Smooth muscle cell (in vitro differentiated cells): ENCODE measurements at regions not wholly inside any gene's neighbourhood (a gene's known extent, or its start where the extent isn't known, plus 50 kb on each side); places are given as distances from the start of the nearest gene placed in this dataset.

ENCODE experiments used
- DNase-seq: peaks from one replicate; lab custom pipeline; 2025; ENCODE audit not compliant: unreplicated experiment; lab: John Stamatoyannopoulos, UW
- H2AFZ ChIP-seq: fragments of 200-600 bp; sonication (generic); 2 replicates; pipeline ENCODE4 v1.6.0; 2016; ENCODE audit warnings: antibody characterized with exemption, low read depth, mild to moderate bottlenecking
- H3F3A ChIP-seq: fragments of 200-600 bp; sonication (generic); 2 replicates; pipeline ENCODE4 v1.6.0; 2017; ENCODE audit warnings: antibody characterized with exemption, low read depth
- H3K27ac ChIP-seq: fragments of 200-600 bp; sonication (generic); 2 replicates; pipeline ENCODE4 v1.5.1; 2016; ENCODE audit warnings: low read depth, mild to moderate bottlenecking
- H3K27me3 ChIP-seq: fragments of 200-600 bp; sonication (generic); 2 replicates; pipeline ENCODE4 v1.6.1; 2016; ENCODE audit warnings: low read depth, mild to moderate bottlenecking
- H3K36me3 ChIP-seq: fragments of 200-600 bp; sonication (generic); 2 replicates; pipeline ENCODE4 v1.5.1; 2016; ENCODE audit warnings: low read depth
- H3K4me1 ChIP-seq: fragments of 200-600 bp; sonication (generic); 2 replicates; pipeline ENCODE4 v1.5.1; 2016; ENCODE audit warnings: low read depth
- H3K4me2 ChIP-seq: fragments of 200-600 bp; sonication (generic); 2 replicates; pipeline ENCODE4 v1.6.0; 2016; ENCODE audit warnings: mild to moderate bottlenecking
- H3K4me3 ChIP-seq: fragments of 200-600 bp; sonication (generic); 2 replicates; pipeline ENCODE4 v1.5.1; 2016; ENCODE audit warnings: mild to moderate bottlenecking
- H3K79me2 ChIP-seq: fragments of 200-600 bp; sonication (generic); 2 replicates; pipeline ENCODE4 v1.6.0; 2016; ENCODE audit warnings: low read depth, mild to moderate bottlenecking
- H3K9ac ChIP-seq: fragments of 200-600 bp; sonication (generic); 2 replicates; pipeline ENCODE4 v1.6.0; 2016; ENCODE audit warnings: low read depth
- H3K9me3 ChIP-seq: fragments of 200-600 bp; sonication (generic); replicated peaks from 2 replicates; pipeline ENCODE4 v1.5.1; 2016; ENCODE audit warnings: low read depth
- H4K20me1 ChIP-seq: fragments of 200-600 bp; sonication (generic); 2 replicates; pipeline ENCODE4 v1.6.0; 2016; ENCODE audit warnings: low read depth
- WGBS: methylation state at CpG from one replicate; pipeline ENCODE4 v1.1.7; 2016; ENCODE audit warnings: low lambda C conversion rate; 5-methylcytosine and 5-hydroxymethylcytosine counted together
- TF ChIP-seq, protein P1 (sequence below): fragments of 200-600 bp; sonication (generic); IDR thresholded peaks from 2 replicates; pipeline ENCODE4 v1.5.1; 2017; ENCODE audit warnings: borderline replicate concordance, mild to moderate bottlenecking, antibody characterized with exemption; ENCODE audit not compliant: insufficient read depth, poor library complexity, severe bottlenecking

DNA sequence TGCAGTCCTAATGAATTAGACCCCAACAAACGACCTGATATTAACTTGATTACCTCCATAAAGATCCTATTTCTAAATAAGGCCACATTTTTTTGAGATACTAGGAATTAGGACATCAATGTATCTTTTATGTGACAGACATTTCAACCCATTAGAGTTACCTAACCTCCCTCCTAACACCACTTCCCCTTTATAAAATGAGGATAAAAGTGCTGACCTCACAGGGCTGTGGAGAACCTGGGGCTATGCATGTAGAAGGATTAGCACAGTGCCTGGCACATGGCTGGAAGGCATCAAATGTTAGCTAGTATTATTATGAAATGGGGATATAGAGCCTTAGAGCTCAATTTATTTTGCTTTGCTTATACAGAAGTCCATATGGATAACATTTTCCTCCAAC, 53.5 kb upstream of the LRRN1 start:
- H3K9ac ChIP-seq = no peak overlapping the region
- TF ChIP-seq, protein P1, sequence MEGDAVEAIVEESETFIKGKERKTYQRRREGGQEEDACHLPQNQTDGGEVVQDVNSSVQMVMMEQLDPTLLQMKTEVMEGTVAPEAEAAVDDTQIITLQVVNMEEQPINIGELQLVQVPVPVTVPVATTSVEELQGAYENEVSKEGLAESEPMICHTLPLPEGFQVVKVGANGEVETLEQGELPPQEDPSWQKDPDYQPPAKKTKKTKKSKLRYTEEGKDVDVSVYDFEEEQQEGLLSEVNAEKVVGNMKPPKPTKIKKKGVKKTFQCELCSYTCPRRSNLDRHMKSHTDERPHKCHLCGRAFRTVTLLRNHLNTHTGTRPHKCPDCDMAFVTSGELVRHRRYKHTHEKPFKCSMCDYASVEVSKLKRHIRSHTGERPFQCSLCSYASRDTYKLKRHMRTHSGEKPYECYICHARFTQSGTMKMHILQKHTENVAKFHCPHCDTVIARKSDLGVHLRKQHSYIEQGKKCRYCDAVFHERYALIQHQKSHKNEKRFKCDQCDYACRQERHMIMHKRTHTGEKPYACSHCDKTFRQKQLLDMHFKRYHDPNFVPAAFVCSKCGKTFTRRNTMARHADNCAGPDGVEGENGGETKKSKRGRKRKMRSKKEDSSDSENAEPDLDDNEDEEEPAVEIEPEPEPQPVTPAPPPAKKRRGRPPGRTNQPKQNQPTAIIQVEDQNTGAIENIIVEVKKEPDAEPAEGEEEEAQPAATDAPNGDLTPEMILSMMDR = no peak
- H3K4me1 ChIP-seq = no peaks in the 10 kb centered on the region
- no peaks in the 10 kb centered on the region for H3K27me3 ChIP-seq
- no peaks in the 10 kb centered on the region for H4K20me1 ChIP-seq
- no peaks in the 10 kb centered on the region for H3K9me3 ChIP-seq
- no peak overlapping the region for H3K4me2 ChIP-seq
- no peak overlapping the region for H2AFZ ChIP-seq
- no peaks in the 10 kb centered on the region for H3F3A ChIP-seq
- no peaks in the 10 kb centered on the region for H3K79me2 ChIP-seq
- no peak overlapping the region for H3K4me3 ChIP-seq
- no peak for DNase-seq
- no peak overlapping the region for H3K27ac ChIP-seq
- WGBS = 65% methylated on average over 1 of the region's 1 CpG
- H3K36me3 ChIP-seq = no peaks in the 10 kb centered on the region

- no peak overlapping the region for H3K27ac ChIP-seq
- H3K9me3 ChIP-seq = no peaks in the 10 kb centered on the region
- no peaks in the 10 kb centered on the region for H3K36me3 ChIP-seq
- H3F3A ChIP-seq = no peaks in the 10 kb centered on the region
- H3K9ac ChIP-seq = no peak overlapping the region
- H3K4me1 ChIP-seq = peaks cover under 1% of the 10 kb centered on the region
- WGBS = 92% methylated on average over 6 of the region's 6 CpGs
- H3K27me3 ChIP-seq = no peaks in the 10 kb centered on the region
- H3K4me2 ChIP-seq = no peak overlapping the region
- DNase-seq = no peak
- no peaks in the 10 kb centered on the region for H4K20me1 ChIP-seq
- no peak overlapping the region for H2AFZ ChIP-seq
- H3K4me3 ChIP-seq = no peak overlapping the region
- no peaks in the 10 kb centered on the region for H3K79me2 ChIP-seq
- TF ChIP-seq, protein P1 = no peak
Observed at GRCh38 chr3:3744826-3745225, 54.4 kb upstream of the LRRN1 start.

DNA sequence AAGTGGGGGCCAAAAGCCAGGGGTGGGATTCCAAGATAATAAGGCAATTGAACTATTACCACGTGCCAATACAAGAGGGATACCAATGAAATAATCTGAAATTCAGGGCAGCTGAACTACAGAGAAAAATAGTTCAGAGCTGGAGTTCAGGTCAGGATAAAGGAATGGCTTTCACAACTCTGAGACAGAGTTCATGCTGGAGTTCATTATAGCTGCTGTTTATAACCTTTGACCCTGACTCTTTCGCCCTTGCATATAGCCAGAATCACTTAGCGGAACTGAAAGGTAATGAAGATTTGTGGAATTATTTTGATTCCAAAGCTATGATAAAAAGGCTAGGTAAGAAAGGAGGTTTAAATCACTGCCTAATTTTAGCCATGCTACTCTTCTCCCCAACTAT, 55.5 kb upstream of the LRRN1 start:
- Histone ChIP-seq H3K4me1 (peaks cover 6% of the 10 kb centered on the region), H3K9ac (no peak overlapping the region), H3K4me2 (no peak overlapping the region), H4K20me1 (no peaks in the 10 kb centered on the region), H3K79me2 (no peaks in the 10 kb centered on the region), H3K27ac (no peak overlapping the region), H2AFZ (no peak overlapping the region), H3K4me3 (no peak overlapping the region), H3K9me3 (no peaks in the 10 kb centered on the region), H3K27me3 (no peaks in the 10 kb centered on the region), H3K36me3 (no peaks in the 10 kb centered on the region), H3F3A (no peaks in the 10 kb centered on the region)
- 91% methylated on average over 3 of the region's 3 CpGs for WGBS
- DNase-seq = no peak
- TF ChIP-seq, protein P1 = no peak

GRCh38 chr3:3740061-3740460, 59.2 kb upstream of the LRRN1 start:
- Histone ChIP-seq H3K4me3 (no peak overlapping the region), H3K4me1 (peaks cover 6% of the 10 kb centered on the region), H3K27ac (no peak overlapping the region), H3K9ac (no peak overlapping the region), H3K4me2 (no peak overlapping the region), H3K36me3 (no peaks in the 10 kb centered on the region), H3K79me2 (no peaks in the 10 kb centered on the region), H3K27me3 (no peaks in the 10 kb centered on the region), H4K20me1 (no peaks in the 10 kb centered on the region), H2AFZ (no peak overlapping the region), H3K9me3 (no peaks in the 10 kb centered on the region), H3F3A (no peaks in the 10 kb centered on the region)
- TF ChIP-seq, protein P1 = no peak
- WGBS = 73% methylated on average over 4 of the region's 4 CpGs
- DNase-seq = no peak
